ENCODE measurements at regions not wholly inside any gene's neighbourhood (a gene's known extent, or its start where the extent isn't known, plus 50 kb on each side); places are given as distances from the start of the nearest gene placed in this dataset.

GRCh38 chr10:90328459-90328858 lies 529.4 kb downstream of the HTR7 start:
- DNase-seq (ENCODE audit: low spot score), result no peak

DNA sequence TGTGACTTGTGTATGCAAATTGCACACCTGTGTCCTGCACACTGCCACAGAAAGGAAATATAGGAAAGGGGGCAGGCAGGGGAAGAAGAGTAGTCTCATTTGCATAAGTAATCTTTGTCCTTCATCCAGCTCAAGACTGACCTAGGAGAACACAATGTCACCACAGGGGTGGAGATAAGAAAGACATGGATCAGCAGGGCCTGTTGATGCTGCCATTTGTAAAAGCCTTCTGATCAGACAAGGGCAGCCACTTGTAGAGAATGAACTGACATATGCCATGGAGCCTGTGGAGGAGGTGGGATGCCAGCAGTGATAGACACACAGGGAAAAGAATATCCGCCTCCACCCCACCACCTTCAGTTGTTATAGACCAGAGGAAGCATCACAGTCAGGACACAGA lies 528.9 kb downstream of the HTR7 start:
- no peak for DNase-seq (ENCODE audit: low spot score)

GRCh38 chr10:90337316-90337715 lies 520.5 kb downstream of the HTR7 start:
- DNase-seq (ENCODE audit: low spot score), result no peak

DNA sequence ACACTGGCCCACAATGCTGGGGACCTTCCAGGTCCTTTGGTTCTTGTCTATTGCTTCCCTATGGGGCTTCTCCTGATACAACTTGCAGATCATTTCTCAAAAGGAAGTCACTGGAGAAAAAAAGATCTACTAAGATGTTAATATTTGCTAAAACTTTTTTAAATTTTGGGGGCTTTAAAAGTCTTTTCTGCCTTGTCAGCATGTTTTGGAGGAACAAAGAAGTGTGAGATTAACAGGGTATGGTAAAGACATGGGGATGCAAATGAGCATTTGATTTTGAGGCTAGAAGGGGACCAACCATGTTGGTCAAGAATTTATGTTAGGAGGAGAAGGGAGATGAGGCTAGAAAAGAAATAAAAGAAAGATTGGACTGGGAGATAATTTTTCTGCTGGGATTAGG lies 515.4 kb downstream of the HTR7 start:
- no peak for DNase-seq (ENCODE audit: low spot score)

GRCh38 chr10:90344226-90344625 lies 513.6 kb downstream of the HTR7 start:
- DNase-seq (ENCODE audit: low spot score), result no peak

DNA sequence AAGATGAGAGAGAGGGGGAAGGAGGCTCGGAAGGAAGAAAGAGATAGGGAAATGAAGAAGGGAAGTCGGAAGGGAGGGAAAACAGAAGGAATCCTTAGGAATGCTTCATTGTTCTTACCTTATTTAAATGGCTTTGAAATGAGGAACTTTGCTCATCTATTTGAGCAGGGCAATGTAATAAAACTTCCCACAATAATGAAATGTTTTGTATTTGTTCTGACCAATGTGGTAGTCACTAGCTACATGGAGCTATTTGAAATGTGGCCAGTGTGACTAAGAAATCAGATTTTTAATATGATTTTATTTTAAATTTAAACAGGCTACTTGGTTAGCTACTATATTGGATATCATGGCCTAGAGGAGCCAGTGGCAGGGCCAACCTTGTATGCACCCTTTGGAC lies 510.6 kb downstream of the HTR7 start:
- no peak for DNase-seq (ENCODE audit: low spot score)

- DNase-seq (ENCODE audit: low spot score), result no peak
Observed at GRCh38 chr10:90350122-90350521, 507.7 kb downstream of the HTR7 start.

DNA sequence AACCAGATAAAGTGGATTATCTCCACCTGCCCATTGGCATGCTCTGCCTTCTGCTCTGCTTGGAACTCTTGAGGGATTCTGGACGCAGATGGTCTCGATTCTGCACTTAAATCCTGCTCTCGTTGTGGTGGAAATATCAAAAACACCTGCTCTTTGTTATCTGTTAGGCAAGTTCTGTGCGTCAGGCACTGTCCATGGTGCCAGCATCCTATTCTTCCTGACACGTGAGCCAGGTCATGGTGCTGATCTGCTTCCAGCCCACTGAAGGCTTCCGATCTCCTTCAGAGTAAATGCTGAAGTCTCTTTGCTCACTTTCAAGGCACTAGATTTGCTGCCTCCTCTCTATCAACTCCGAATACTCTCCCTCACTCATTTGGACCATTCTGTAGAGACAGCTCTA lies 505.6 kb downstream of the HTR7 start:
- no peak for DNase-seq (ENCODE audit: low spot score)

DNA sequence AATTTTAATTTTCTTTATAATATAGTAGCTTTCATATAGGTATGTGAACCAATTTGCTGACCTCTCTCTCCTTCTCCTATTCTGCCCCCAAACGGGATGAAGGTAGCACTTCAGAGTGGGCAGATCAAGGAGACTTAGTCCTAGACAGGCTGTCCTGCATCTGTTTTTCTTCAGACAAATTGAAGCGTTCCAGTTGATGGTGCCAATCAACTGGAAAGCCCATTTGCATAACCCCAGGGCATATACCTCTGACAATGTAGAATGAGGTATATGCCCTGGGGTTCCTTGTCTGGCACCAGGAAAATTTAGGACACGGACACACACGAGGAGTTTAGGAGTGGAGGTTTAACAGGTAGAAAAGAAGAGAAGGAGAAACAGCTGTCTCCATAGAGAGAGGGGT lies 502.9 kb downstream of the HTR7 start:
- DNase-seq (ENCODE audit: low spot score), result no peak

DNA sequence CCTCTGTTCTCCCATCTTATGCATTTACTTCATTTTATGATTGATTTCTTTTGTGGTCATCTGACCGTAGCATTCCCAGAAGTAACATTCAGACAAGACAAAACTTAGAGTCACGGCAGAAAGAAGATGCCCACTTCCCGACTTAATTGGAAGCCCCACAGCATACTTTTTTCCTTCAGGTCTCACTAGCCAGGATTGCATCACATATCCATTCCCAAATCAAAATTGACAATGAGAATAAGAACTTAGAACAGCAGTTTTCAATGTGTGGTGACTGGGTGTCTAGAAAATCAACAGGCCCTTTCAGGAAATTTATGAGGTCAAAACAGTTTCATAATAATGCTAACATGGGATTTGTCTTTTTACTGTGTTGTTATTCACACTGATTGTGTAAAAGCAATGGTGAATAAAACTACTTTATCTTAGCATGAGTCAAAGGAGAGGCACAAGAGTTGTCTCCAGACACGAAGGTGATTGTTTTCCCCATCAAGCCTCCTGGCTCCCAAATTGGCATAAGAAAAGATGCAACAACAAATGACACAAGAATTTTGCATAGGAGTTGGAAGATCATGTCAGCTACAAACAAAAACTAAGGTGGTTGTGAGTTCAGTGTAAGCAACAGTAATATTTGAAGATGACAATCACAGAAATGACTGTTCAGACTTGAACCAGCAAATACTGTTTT lies 493.9 kb downstream of the HTR7 start:
- DNase-seq (ENCODE audit: low spot score), result no peak

- no peak for DNase-seq (ENCODE audit: low spot score)
Observed at GRCh38 chr10:90372451-90372850, 485.4 kb downstream of the HTR7 start.

- no peak for DNase-seq (ENCODE audit: low spot score)
Observed at GRCh38 chr10:90373911-90374310, 483.9 kb downstream of the HTR7 start.

GRCh38 chr10:90378524-90379076 lies 479.2 kb downstream of the HTR7 start:
- no peak for DNase-seq (ENCODE audit: low spot score)

DNA sequence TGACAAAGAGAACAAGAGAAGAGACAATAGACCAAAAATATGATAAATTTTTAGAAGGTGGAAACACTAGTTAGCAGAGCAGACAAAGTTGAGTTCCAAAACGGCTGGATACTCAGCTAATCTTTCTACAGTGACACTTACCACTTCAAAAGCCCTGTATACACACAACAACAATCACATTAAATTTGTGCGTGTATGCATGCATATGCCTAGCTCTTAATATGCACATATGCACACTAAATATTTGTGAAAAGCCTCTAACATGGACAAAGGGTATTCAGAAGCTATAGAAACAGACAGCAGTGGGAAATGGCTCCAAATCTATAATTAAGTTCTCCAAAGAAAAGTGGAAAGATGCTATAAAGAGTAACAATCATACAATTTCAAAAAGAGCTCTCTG lies 476.4 kb downstream of the HTR7 start:
- DNase-seq (ENCODE audit: low spot score), result no peak

DNA sequence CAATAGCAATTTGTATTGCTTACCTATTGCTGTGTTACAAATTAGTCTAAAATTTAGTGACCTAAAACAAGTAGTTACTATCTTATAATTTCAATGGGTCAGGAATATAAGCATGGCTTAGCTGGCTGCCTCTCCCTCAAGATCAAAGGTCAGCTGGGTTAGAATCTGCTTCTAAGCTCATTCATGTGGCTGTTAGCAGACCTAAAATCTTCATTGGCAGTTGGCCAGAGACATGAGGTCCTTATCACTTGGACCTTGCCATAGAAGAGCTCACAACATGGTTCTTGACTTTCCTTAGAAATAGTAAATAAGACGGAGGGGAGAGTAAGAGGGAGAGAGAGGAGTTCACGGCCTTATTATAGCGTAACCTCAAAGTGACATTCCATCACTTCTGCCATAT lies 468.0 kb downstream of the HTR7 start:
- no peak for DNase-seq (ENCODE audit: low spot score)

DNA sequence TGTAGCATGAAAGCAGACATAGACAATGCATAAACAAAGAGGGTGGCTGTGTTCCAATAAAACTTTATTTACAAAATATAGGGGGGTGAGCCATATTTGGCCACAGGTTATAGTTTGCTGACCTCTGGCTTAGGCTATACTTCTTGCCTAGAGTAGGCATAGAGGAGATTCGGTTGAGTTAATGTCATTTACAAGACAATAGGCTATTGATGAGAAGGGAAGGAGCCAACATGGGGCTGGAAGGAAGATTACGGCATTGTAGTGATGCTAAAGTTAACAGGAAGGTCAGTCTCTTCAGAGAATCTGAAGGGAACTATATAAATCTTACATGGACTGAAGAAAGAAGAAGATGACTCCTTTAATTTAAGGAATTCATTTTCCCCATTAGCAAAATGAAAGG lies 463.5 kb downstream of the HTR7 start:
- no peak for DNase-seq (ENCODE audit: low spot score)

- no peak for DNase-seq (ENCODE audit: low spot score)
Observed at GRCh38 chr10:90396721-90397120, 461.1 kb downstream of the HTR7 start.

DNA sequence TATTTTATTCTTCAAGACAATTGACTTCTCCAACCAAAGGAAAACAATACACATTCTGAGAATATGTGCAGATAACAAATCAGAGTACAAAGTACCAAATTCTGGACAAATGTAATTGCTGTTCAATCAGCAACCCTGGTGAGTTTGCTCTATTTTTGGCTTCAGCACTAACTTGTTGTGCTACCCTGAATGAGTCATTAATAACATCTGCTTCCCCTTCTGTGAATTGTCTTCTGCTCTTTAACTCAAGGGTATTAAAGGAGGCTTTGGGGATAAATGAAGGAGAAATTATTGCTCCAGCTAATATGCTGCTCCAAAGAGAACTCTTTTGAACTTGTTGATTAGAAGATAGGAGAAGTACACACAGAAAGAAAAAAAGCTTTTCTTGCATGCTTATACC lies 459.3 kb downstream of the HTR7 start:
- no peak for DNase-seq (ENCODE audit: low spot score)

GRCh38 chr10:90399782-90400181 lies 458.1 kb downstream of the HTR7 start:
- DNase-seq (ENCODE audit: low spot score), result no peak

DNA sequence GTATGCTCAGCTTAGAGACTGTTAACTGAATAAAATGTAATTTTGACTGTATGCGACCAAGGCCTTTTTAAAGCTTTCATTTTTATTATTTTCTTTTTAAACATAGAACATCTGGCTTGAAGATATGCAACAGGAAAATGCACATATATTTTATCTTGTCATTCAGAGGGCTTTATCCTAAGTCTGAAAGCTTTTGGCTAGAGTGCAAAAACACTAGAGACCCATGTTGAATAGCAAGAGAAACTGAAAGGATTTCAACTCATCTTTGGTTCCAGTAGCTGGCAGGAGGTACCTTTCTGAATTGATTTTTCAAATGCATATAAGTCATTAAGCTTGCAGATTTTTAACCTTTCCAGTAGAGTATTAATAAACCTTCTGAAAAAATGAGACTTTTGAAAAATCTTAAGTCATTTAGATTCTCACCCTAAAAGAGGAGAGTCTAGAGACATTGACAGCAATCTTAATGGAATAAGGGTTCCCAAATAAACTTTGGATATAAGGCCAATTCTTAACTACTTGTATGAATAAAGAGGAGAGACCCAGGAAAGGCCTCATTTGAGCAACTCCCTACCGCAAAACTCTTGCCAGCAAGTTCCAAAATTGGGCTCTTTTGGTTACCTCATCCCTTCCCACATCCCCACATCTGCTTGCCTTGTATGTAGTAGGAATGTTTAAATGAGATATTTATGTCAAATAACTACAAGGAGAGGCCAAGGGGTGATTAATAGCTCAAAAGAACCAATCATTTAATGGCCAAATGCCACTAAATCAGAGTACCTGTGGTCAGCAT lies 454.4 kb downstream of the HTR7 start:
- DNase-seq (ENCODE audit: low spot score), result no peak

DNA sequence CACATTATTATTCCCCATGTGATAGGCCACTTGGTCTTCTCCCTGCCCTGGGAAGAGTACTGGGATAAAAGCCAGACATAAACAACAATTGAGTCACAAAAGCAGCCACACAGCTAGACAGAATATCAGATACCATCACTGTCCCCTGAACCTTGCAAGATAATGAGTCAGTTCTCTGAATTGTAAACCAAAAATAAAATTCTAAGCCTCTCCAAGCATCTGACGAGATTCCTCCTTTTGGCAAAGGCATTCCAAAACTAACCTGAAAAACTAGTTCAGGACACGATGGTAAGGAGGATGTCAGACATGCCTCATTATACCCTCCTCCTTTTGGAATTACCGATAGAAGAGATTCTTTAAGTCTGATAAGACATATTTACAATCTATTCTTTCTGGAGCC lies 450.7 kb downstream of the HTR7 start:
- no peak for DNase-seq (ENCODE audit: low spot score)

GRCh38 chr10:90407851-90408250 lies 450.0 kb downstream of the HTR7 start:
- no peak for DNase-seq (ENCODE audit: low spot score)

DNA sequence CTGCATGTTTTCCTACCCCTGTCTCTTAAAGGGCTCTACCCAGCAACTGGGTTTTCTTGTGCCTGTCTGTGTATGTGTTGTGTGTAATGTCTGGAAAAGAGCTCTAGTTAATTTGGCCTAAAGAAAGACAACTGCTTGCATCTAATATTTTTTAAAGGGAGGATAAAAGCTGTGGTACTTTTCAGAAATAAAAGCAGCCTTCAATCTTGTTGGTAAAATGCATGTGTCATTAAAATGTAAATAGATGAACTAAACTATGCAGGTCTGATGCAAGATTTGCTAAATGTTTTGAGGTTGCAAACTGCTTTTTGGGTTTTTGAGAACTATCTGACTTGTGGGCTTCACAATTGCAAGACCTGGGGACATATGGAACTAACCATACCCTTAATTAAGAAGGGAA lies 445.3 kb downstream of the HTR7 start:
- no peak for DNase-seq (ENCODE audit: low spot score)

DNA sequence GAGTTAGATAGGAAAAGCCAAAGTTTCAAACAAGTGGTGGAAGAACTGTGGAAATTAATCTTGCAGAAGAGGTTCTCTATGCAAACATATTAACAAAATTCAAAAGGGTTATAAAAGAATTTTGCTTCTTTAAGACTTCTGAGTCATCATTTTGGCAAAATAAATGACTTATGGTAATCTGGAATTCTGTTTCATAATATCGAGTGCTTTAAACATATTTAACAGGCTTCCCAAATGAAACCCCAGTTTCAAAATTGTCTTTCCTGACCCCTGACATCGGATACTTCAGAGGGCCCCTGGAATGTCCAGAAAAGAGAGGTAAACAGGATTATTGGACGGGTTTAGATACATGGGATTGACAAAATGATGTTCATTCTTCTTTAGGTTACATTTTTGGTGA lies 444.6 kb downstream of the HTR7 start:
- no peak for DNase-seq (ENCODE audit: low spot score)
